HCT116 (cell line): ENCODE measurements at regions not wholly inside any gene's neighbourhood (a gene's known extent, or its start where the extent isn't known, plus 50 kb on each side); places are given as distances from the start of the nearest gene placed in this dataset.

Experiments used
- ATAC-seq: fragments of 200-7000 bp; cut with Tn5 transposase; 2 replicates; pipeline ENCODE4 v1.9.1; 2020; ENCODE audit warnings: mild to moderate bottlenecking, moderate library complexity
- BruUV-seq: library from RNA; stranded (reverse); fragments of 400-500 nt; replicated peaks from 2 replicates; lab custom pipeline; 2021; lab: Mats Ljungman, UMichigan
- CTCF ChIA-PET: fragments of 300-600 bp; sonication (Branson Sonifier 250); formaldehyde crosslinking; loops from one replicate; lab custom pipeline; 2021; ENCODE audit warnings: antibody characterized with exemption; lab: Charles Lee
- POLR2A ChIA-PET: fragments of 300-600, 350-600 bp; sonication (Branson Sonifier 250); formaldehyde crosslinking; loops from one replicate; lab custom pipeline; 2021; ENCODE audit warnings: antibody characterized with exemption; lab: Charles Lee
- RAD21 ChIA-PET, 2 experiments: fragments of 300-600 bp; sonication (Branson Sonifier 250); formaldehyde crosslinking; loops; one replicate each; lab custom pipeline; 2023; ENCODE audit warnings: low total read pairs in 2 of 2; ENCODE audit not compliant: uncharacterized antibody in 2 of 2, unreplicated experiment in 2 of 2, low non-redundant PET in 1 of 2; lab: Charles Lee
- DNase-seq: peaks from one replicate; pipeline ENCODE4 v3.0.0-alpha.2; 2010; ENCODE audit warnings: low read depth, low spot score
- H2AFZ ChIP-seq: fragments of 200-600 bp; shearing (Covaris generic), sonication (generic); 2 replicates; pipeline ENCODE4 v1.6.1; 2017; ENCODE audit warnings: low read depth, mixed run types, mixed read lengths, antibody characterized with exemption, low read length; ENCODE audit not compliant: poor library complexity, severe bottlenecking
- H3K27ac ChIP-seq: 2 replicates; pipeline ENCODE4 v1.5.1; 2012; ENCODE audit warnings: low read depth, low read length
- H3K27me3 ChIP-seq: fragments of 200-600 bp; sonication (generic); 2 replicates; pipeline ENCODE4 v1.6.1; 2016; ENCODE audit warnings: mixed run types, low read length, mixed read lengths; ENCODE audit not compliant: insufficient read depth
- H3K36me3 ChIP-seq, 2 experiments: fragments of 200-500 bp in 1 of 2; fragments of 200-600 bp in 1 of 2; sonication (Bioruptor generic) in 1 of 2; sonication (generic) in 1 of 2; 2 replicates each; pipeline versions ENCODE4 v1.5.1 to v1.6.1; 2014 to 2016; ENCODE audit warnings: low read length in 2 of 2, inconsistent platforms in 1 of 2, mixed read lengths in 1 of 2, mixed run types in 1 of 2; ENCODE audit not compliant: insufficient read depth in 2 of 2, control insufficient read depth in 1 of 2
- H3K4me1 ChIP-seq, 2 experiments: fragments of 200-600 bp in 1 of 2; sonication (generic) in 1 of 2; 2 replicates each; pipeline versions ENCODE4 v1.5.1 to v1.6.1; 2012 to 2017; ENCODE audit warnings: low read length in 2 of 2, inconsistent platforms in 1 of 2, mild to moderate bottlenecking in 1 of 2, mixed read lengths in 1 of 2, mixed run types in 1 of 2, moderate library complexity in 1 of 2; ENCODE audit not compliant: insufficient read depth in 2 of 2, control insufficient read depth in 1 of 2
- H3K4me2 ChIP-seq: fragments of 200-600 bp; sonication (generic); 2 replicates; pipeline ENCODE4 v1.6.1; 2017; ENCODE audit warnings: mixed run types, low read length, mixed read lengths
- H3K4me3 ChIP-seq, 2 experiments: fragments of 200-600 bp in 1 of 2; sonication (generic) in 1 of 2; replicated peaks in 1 of 2; 2 replicates each; pipeline ENCODE4 v1.5.1; 2011 to 2016; ENCODE audit warnings: low read length in 2 of 2, control low read depth in 1 of 2, low read depth in 1 of 2, mild to moderate bottlenecking in 1 of 2, mixed read lengths in 1 of 2, mixed run types in 1 of 2
- H3K79me2 ChIP-seq: fragments of 200-600 bp; sonication (generic); 2 replicates; pipeline ENCODE4 v1.6.1; 2017; ENCODE audit warnings: mild to moderate bottlenecking, mixed run types, low read length, moderate library complexity, mixed read lengths; ENCODE audit not compliant: insufficient read depth
- H3K9ac ChIP-seq: fragments of 200-600 bp; sonication (generic); 2 replicates; pipeline ENCODE4 v1.6.1; 2016; ENCODE audit warnings: low read length, mixed read lengths
- H3K9me2 ChIP-seq: fragments of 200-600 bp; sonication (generic), shearing (Covaris generic); 2 replicates; pipeline ENCODE4 v1.6.1; 2017; ENCODE audit warnings: mixed run types, mild to moderate bottlenecking, moderate library complexity; ENCODE audit not compliant: insufficient read depth
- H3K9me3 ChIP-seq, 2 experiments: fragments of 200-500 bp in 1 of 2; fragments of 200-600 bp in 1 of 2; sonication (Bioruptor generic) in 1 of 2; sonication (generic) in 1 of 2; 2 replicates each; pipeline ENCODE4 v1.6.1; 2014 to 2017; ENCODE audit warnings: low read length in 2 of 2, mixed read lengths in 2 of 2, inconsistent platforms in 1 of 2, low read depth in 1 of 2, mild to moderate bottlenecking in 1 of 2, mixed run types in 1 of 2, moderate library complexity in 1 of 2; ENCODE audit not compliant: control insufficient read depth in 1 of 2, insufficient read depth in 1 of 2
- H4K20me1 ChIP-seq: fragments of 200-600 bp; sonication (generic), shearing (Covaris generic); 2 replicates; pipeline ENCODE4 v1.6.1; 2017; ENCODE audit warnings: mixed run types, mild to moderate bottlenecking, moderate library complexity; ENCODE audit not compliant: insufficient read depth
- ATF3 ChIP-seq: IDR thresholded peaks from 2 replicates; pipeline ENCODE4 v1.6.1; 2012
- CBX3 ChIP-seq: IDR thresholded peaks from 2 replicates; pipeline ENCODE4 v1.6.1; 2012; ENCODE audit warnings: low read depth
- CEBPB ChIP-seq: IDR thresholded peaks from 2 replicates; pipeline ENCODE4 v1.6.1; 2012; ENCODE audit warnings: low read depth
- EGR1 ChIP-seq: IDR thresholded peaks from 2 replicates; pipeline ENCODE4 v1.6.1; 2012; ENCODE audit warnings: low read depth
- ELF1 ChIP-seq: IDR thresholded peaks from 2 replicates; pipeline ENCODE4 v1.6.1; 2012; ENCODE audit warnings: low read depth, borderline replicate concordance
- EZH2 ChIP-seq: fragments of 200-600 bp; sonication (generic); IDR thresholded peaks from 2 replicates; pipeline ENCODE4 v1.6.1; 2017; ENCODE audit warnings: antibody characterized with exemption, mixed run types
- EZH2phosphoT487 ChIP-seq: fragments of 200-600 bp; IDR thresholded peaks from 2 replicates; pipeline ENCODE4 v1.6.1; 2018; ENCODE audit warnings: antibody characterized with exemption, borderline replicate concordance
- JUND ChIP-seq: IDR thresholded peaks from 2 replicates; pipeline ENCODE4 v1.6.1; 2012
- POLR2A ChIP-seq: IDR thresholded peaks from 2 replicates; pipeline ENCODE4 v1.7.0; 2011; ENCODE audit warnings: borderline replicate concordance; ENCODE audit not compliant: insufficient read depth, insufficient read length; ENCODE audit errors: extremely low read depth
- RAD21 ChIP-seq: IDR thresholded peaks from 2 replicates; pipeline ENCODE4 v1.6.1; 2012; ENCODE audit warnings: low read depth, mild to moderate bottlenecking
- REST ChIP-seq: IDR thresholded peaks from 2 replicates; pipeline ENCODE4 v1.6.1; 2012; ENCODE audit warnings: low read depth
- SIN3A ChIP-seq: IDR thresholded peaks from 2 replicates; pipeline ENCODE4 v1.6.1; 2012; ENCODE audit warnings: low read depth
- SP1 ChIP-seq: IDR thresholded peaks from 2 replicates; pipeline ENCODE4 v1.6.1; 2012; ENCODE audit warnings: low read depth
- SRF ChIP-seq: IDR thresholded peaks from 2 replicates; pipeline ENCODE4 v1.6.1; 2012; ENCODE audit warnings: low read depth
- TCF7L2 ChIP-seq: IDR thresholded peaks from 2 replicates; pipeline ENCODE4 v1.7.0; 2011; ENCODE audit warnings: borderline replicate concordance, inconsistent platforms; ENCODE audit not compliant: insufficient read depth, insufficient read length; ENCODE audit errors: extremely low read depth
- YY1 ChIP-seq: IDR thresholded peaks from 2 replicates; pipeline ENCODE4 v1.6.1; 2011; ENCODE audit warnings: low read length, low read depth, moderate library complexity, mild to moderate bottlenecking; ENCODE audit not compliant: insufficient replicate concordance; ENCODE audit errors: extremely low read depth
- ZFX ChIP-seq: fragments of 450-650 bp; IDR thresholded peaks from 2 replicates; pipeline ENCODE4 v1.6.1; 2017
- ZNF274 ChIP-seq: fragments of 200-500 bp; sonication (Bioruptor generic); IDR thresholded peaks from 2 replicates; pipeline ENCODE4 v1.6.1; 2014; ENCODE audit warnings: mild to moderate bottlenecking, low read depth, low read length, inconsistent platforms
- intact Hi-C: fragments of 100-400 bp; cut with micrococcal nuclease; formaldehyde crosslinking; loops from 2 replicates; pipeline ENCODE4 v1.10.0; 2022
- TF ChIP-seq, protein P1 (sequence below): IDR thresholded peaks from 2 replicates; pipeline ENCODE4 v1.6.1; 2012
- TF ChIP-seq, protein P2 (sequence below), 3 experiments: fragments of 200-600 bp in 1 of 3; sonication (generic) in 1 of 3; IDR thresholded peaks in 2 of 3; conservative IDR thresholded peaks in 1 of 3; 2 replicates each; pipeline ENCODE4 v1.5.1; 2012 to 2017; ENCODE audit warnings: low read depth in 2 of 3, low read length in 2 of 3, antibody characterized with exemption in 1 of 3, borderline replicate concordance in 1 of 3, control low read depth in 1 of 3, mild to moderate bottlenecking in 1 of 3, mixed read lengths in 1 of 3, mixed run types in 1 of 3, moderate library complexity in 1 of 3; ENCODE audit not compliant: insufficient read depth in 1 of 3

DNA sequence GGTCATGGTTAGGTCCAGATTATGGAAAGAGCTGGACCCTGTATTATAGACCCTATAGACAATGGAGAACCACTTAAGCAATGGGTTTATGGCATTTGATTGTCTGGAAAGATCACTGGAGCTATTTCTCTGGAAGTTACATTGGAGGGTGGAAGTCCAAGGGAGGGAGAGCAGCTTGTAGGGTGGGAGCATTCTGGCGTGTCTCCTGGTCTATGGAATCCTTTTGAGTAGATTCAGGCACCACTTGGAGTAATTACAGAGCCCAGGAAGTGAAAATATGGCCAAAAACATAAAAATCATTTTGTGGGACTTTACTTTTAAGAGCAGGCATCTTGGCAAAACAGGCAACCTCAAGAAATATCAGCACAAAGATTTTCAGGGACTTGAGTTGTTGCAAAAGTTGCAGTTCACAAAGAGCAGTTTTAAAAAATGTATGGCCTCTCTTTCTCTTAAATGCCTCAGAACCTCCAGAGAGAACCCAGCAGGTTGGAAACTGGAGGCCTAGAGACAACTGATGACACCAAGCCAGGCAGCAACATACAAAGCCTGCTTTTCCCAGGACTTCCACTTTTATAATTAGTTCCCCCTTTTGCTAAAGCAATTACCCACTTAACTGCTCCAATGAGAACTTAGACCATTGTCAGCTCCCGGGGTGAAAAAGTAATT is 331.0 kb downstream of the MYCN start:
- CTCF ChIA-PET, result no interaction called here
- DNase-seq, result no peak
- Histone ChIP-seq H3K4me1 (no peaks in the 10 kb centered on the region), H3K9me3 (no peaks in the 10 kb centered on the region), H4K20me1 (no peaks in the 10 kb centered on the region), H3K27me3 (no peaks in the 10 kb centered on the region), H3K4me2 (no peak overlapping the region)
- TF ChIP-seq SIN3A (no peak), ZNF274 (no peak), REST (no peak), TCF7L2 (no peak), EGR1 (no peak), ATF3 (no peak), POLR2A (no peak), CBX3 (no peak), RAD21 (no peak), EZH2phosphoT487 (no peak), SP1 (no peak), ZFX (no peak), EZH2 (no peak), SRF (no peak), YY1 (no peak), CEBPB (no peak), JUND (no peak), ELF1 (no peak)
- TF ChIP-seq, protein P1, sequence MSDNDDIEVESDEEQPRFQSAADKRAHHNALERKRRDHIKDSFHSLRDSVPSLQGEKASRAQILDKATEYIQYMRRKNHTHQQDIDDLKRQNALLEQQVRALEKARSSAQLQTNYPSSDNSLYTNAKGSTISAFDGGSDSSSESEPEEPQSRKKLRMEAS, result no peak
- TF ChIP-seq, protein P2, sequence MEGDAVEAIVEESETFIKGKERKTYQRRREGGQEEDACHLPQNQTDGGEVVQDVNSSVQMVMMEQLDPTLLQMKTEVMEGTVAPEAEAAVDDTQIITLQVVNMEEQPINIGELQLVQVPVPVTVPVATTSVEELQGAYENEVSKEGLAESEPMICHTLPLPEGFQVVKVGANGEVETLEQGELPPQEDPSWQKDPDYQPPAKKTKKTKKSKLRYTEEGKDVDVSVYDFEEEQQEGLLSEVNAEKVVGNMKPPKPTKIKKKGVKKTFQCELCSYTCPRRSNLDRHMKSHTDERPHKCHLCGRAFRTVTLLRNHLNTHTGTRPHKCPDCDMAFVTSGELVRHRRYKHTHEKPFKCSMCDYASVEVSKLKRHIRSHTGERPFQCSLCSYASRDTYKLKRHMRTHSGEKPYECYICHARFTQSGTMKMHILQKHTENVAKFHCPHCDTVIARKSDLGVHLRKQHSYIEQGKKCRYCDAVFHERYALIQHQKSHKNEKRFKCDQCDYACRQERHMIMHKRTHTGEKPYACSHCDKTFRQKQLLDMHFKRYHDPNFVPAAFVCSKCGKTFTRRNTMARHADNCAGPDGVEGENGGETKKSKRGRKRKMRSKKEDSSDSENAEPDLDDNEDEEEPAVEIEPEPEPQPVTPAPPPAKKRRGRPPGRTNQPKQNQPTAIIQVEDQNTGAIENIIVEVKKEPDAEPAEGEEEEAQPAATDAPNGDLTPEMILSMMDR (IDR thresholded peaks at IDR 0.05 in 2 of 3, conservative IDR thresholded peaks at IDR 0.05 in 1 of 3; ENCODE audit: borderline replicate concordance in 1 of 3, insufficient read depth in 1 of 3, low read depth in 2 of 3, low read length in 2 of 3), result no peak
- TF ChIP-seq, all 23 proteins: peak for 0
- ChIA-PET RAD21 (no interaction called here), POLR2A (no interaction called here)
- Histone ChIP-seq H3K9ac (no peak overlapping the region), H3K79me2 (no peaks in the 10 kb centered on the region), H3K27ac (no peak overlapping the region), H3K36me3 (no peaks in the 10 kb centered on the region), H3K9me2 (no peaks in the 10 kb centered on the region), H3K4me3 (no peak overlapping the region), H2AFZ (no peak overlapping the region)
- BruUV-seq, result no TSS peak
- no peak for ATAC-seq
- intact Hi-C loops, result no loop called here
